GM19372 (cell line): ENCODE measurements at regions not wholly inside any gene's neighbourhood (a gene's known extent, or its start where the extent isn't known, plus 50 kb on each side); places are given as distances from the start of the nearest gene placed in this dataset.

Experiments used
- ATAC-seq: cut with Tn5 transposase; IDR thresholded peaks from one replicate; pipeline ENCODE4 v1.9.1; 2021; ENCODE audit warnings: mild to moderate bottlenecking, low read depth, moderate library complexity; ENCODE audit not compliant: unreplicated experiment

DNA sequence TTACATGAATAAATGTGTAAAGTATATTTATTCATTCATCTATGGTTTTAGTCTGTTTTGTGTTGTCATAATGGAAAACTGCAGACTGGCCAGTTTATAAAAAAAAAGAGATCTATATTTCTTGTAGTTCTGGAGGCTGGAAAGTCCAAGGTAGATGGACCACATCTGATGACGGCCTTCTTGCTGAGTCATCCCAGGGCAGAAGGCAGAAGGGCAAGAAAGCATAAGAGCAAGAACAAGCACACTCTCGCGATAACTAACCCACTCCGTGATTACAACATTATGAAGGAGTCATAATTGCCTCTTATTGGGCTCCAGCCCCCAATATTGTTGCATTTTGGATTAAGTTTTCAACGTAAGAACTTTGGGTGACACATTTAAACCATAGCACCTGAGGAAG lies 180.4 kb upstream of the DAB2 start:
- no peak for ATAC-seq

DNA sequence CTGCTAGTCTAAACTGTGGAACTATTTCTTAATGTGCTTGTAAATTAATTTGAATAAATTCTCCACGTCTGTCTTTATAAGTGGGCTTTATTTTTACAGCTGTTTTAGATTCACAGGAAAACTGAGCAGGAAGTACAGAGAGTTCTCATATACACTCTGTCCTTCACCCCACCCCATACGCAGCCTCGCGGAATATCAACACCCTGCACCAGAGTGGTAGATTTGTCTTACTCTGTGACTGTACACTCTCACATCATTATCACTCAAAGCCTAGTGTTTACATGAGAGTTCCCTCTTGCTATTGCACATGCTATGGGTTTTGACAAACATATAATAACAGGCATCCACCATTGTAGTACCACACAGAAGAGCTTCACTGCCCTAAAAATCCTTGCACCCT lies 179.7 kb upstream of the DAB2 start:
- ATAC-seq = no peak

DNA sequence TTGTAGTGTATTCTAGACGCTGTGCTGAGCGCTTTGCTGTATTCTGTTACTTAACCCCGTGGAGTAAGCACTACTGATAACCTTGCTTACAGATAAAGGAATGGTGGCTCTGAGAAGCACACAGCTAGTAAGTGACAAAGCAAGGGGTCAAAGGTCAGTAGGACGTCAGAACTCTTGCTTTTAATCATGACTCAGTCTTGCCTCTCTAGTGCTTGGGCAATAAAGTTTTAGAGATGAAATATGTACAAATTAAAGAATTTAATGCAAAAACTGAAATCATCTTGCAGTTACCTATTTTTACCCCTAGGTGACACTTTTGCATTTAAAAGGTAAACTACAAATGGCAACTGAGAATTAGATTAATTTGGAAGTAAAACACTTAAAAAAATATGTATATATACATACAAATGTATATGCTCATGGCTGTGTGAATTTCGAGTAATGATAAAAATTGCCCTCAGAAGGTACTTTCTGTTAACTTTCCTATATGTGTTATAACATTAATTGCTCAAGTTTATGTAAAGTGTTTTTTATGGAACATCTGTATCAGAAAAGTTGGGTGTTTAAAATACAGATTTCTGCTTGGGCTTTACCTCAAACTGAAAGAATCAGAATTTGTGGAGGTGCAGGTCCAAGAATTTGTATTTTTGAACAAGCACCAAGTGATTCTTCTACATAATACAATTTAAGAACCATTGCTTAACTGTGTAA lies 175.1 kb upstream of the DAB2 start:
- ATAC-seq = no peak

DNA sequence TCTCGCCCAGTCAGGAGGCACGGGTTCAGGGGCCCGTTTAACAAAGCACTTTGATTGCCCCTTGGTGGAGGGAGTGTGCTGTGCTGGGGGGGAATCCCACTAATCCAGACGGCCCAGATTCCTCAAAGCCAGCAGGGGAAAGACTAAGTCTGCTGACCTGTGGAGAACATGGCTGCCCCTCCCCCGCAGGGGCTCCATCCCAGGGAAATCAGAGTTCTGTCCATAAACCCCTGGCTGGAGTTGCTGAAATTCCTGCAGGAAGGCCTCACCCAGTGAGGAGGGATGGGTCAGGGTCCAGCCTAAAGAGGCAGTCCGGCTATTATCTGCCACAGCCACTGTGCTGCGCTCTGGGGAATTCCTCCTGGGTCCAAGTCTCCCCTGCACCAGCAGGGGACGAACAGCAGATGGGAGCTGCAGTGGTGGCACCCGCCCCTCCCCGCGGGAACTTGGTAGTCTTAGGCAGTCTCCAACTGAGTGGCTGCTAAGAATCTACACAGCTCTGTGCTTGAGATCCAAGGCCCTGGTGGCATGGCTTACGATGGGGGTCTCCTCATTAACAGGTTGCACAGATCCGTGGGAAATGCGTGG lies 174.0 kb upstream of the DAB2 start:
- ATAC-seq = no peak

DNA sequence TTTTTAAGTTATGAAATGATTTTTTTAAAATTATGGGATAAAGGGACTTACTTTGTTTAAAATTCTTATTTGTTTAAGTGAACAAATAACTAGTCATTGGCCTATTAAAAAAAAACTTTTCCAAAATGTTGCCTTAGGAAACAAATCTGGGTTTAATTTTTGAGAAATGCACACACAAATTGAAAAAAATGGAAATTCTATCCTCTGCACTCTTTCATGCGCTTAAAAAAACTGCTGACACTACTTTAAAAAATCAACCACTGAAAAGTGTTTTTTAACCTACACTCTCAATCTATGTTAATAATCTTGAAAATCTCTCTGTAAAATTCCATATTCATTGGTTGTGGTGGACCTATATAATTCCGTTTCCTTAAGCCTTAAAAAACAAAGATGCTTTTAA lies 163.4 kb upstream of the DAB2 start:
- no peak for ATAC-seq

DNA sequence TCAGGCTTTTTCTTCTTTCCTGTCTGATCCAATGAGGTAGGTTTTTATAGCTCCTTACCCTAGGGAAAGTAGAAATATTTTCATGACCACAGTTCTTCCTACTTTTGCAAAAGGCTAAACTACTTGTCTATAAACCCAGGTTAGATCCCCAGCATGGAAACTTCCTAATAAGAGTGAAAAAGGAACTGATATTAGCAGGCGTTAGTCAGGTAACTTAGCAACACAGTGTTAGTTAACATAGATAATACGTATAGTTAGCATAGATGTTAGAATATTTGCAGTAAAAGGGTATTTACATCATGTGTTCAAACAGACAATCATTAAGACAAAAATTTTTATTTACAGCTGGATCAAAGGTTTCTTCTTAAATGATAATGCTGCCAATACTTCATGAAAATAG lies 162.9 kb upstream of the DAB2 start:
- ATAC-seq = no peak

DNA sequence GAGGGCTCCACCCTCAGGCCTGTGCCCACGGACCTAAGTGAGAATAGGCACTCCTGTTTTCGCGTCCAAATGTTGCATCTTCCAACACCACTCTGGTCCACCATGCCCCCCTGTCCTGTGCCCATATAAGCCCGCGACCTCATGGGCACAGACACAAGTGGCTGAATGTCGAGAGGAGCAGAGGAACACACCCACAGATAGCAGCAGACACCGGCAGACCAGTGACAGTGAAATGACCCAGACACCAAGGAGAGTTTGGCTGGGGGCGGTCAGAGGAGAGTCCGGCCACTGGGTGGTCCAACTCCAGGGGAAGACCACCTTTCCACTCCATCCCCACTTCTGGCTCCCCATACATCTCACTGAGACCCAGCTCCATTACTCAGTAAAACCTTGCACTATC lies 161.4 kb upstream of the DAB2 start:
- no peak for ATAC-seq

DNA sequence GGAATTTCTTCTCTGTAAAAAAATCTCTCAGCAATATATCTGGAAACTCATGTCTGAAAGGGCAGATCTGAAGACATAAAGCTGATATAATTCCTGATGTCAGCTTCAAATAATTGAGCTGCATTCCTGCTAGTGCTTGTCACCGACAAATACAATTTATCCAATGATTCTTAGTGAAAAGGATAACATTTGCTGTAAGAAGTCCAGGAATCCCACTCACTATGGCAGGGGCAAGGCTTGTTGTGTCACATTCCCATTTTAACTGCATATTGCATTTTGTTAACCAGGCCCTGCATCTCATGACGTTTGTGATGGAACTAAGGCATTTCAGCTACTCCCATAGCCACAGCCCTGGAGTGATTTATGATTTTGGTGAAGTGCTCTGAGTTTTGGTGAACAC lies 160.1 kb upstream of the DAB2 start:
- ATAC-seq = no peak

DNA sequence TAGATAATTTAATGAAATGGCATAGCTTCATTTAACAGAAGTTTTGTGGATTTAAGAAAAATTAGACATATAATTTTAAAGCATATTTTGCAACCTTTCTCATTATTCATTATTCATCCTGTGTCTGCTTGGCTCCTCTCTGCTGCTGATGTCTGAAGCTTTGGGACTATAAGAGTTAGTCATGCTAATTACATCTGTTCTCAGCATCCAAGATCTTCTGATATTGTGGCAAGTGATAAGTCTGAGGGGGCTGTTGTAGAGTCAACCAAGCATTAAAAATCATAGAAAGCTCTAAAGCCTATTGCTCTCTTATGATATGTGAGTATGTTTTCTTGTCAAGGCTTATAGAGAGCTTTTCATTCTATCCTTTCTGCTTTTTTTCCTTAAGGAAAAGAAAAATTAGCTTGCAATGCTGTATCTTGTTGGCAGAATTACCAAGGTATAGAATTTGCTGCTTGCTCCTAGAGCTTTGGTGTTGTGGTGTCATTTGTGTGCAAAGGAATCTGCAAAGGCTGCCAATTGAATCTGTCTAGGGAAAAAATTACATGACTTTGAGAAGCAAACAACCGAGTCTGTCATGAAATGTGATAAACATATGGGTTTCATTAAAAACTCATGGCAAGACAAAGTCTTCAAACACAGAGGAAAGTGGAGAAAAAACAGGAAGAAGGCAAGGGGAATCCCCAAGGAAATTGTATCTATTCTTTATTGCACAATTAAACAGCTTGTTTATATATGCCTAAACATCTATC lies 156.1 kb upstream of the DAB2 start:
- ATAC-seq = no peak

DNA sequence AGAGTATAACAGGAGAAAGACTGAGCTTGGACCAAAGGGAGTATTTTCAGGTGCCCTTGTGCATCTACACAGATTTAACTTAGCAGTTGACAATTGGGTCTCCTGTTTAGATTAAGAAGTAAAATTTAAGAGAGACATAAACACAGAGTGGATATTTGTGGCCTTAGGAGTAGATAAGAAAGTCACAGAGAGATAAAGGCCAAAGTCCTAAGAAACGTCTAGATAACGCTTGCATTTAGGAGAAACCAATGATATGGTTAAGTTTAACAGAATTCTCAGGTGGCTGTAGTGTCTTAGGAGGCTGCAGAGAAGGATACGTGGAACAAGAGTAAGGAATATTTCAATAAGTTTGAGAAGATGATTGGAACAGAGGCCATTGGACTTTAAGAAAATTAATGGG lies 155.0 kb upstream of the DAB2 start:
- ATAC-seq = no peak

DNA sequence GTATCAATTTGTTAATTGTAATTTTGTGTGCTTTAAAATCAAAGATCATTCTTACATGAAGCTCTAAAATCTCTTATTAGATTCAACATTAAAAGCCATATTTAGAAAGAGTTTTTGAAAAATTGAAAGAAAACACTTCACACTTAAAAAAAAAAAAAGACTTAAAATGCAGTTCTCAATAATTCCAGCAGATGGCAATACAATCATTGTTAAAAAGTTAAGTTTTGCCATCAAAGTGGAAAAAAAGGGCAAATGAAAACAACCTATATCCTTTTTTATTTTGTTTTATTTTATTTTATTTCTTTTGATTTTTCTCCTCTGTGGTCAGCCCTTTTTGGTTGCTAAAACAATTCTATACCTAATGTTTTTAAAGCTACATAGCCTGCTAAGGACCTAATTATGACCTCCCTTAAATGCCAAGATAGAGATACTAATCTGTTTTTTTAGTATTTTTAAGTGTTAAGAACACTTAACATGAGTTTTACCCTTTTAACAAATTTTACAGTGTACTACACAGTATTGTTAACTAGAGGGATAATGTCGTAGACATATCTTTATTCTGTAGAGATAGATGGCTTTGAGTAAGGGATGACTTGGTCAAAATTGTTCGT lies 154.2 kb upstream of the DAB2 start:
- no peak for ATAC-seq

DNA sequence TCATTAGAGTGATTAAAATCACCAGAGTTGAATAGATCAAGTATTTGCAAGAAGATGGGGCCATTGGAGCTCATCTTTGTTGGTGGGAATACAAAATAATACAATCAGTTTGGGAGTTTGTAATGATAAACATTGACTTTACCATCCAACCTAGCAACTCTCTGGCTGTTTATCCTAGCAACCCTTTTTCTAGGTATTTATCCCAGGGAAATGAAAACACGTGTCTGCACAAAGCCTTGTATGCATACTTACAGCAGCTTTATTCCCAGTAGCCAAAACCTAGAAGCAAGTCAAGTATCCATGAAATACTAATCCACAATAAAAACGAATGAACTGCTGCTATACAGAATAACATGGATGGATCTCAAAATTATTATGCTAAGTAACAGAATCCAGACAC lies 152.7 kb upstream of the DAB2 start:
- ATAC-seq = no peak

DNA sequence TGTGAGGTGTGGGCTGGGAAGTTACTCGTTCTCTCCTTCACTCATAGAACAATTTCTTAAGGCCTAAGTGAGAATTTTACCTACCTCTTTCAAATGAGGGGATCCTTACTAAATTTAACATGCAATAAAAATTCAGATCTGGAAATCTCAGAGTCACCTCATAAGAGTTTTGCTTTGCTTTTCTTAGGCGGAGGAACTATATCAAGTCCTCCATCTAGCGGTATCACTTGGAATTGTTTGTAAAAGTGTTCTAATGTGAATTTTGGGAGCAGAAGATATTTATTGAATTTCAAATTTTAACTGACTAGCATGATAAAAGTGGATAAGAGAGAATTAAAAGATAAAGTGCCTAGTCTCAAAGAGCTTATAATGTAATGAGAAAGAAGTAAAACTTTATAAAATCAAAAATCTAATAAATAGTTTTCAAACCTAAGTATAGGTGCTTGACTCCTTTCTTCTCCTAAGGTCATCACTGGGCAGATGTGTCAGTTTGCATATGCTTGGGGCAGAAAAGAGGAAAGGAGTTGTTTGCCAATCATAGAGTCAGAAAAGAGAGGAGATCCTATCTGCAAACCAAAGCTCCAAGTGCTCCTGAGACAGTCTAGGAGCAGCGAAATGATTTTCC lies 145.7 kb upstream of the DAB2 start:
- no peak for ATAC-seq

DNA sequence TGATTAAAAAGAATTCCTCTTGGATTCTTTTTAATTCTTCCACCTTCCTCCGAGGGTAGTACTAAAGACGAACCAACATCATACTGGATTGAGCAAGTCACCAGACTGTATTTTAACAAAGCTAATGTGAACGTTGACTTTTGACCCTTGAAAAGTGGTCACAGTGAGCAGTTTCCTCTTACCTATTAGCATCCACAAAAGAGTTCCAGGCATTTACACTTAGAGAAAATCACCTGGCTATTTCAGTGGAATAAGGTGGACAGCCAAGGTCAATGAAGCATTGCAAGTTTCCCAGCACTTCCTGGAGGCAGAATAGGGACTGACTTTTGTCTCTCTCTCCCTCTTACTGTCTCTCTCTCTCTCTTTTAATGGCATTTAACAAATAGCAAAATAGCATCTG lies 145.1 kb upstream of the DAB2 start:
- no peak for ATAC-seq

DNA sequence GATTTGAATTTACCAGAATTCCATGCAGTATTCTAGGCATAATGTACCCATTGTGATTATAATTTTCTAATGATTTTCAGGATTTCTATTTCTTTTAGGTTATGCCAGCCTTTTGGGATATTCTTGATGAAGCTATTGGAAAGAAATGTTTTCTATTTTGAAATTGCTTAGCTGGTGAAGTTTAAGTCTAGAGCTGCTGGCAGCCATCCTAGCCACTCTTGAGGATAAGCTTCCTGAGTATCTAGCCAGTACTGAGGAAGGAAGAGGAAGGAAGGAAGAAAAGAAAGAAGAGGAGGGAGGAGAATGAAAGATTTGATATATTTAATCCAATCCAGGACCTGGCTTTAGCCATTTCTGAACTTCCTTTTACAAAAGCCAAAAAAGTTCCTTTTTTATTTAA lies 142.1 kb upstream of the DAB2 start:
- ATAC-seq = no peak

DNA sequence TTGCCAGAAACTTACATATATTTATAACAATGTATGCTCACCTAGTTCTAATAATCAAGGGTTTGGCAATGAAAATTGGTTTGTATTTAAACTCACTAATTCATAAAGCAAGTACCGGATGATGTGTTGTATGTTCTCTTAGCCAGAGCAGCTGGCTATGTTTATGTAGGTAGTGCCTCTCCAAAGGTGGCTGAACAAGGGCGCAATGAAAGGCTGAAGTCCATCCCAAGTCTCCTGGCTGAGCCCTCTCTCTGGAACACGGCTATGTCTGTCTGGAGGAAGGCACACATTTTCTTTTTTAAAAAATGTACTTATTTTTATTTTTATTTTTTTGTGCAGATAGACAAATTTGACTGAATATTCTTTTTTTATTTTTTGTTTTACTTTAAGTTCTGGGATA lies 141.2 kb upstream of the DAB2 start:
- ATAC-seq = no peak

DNA sequence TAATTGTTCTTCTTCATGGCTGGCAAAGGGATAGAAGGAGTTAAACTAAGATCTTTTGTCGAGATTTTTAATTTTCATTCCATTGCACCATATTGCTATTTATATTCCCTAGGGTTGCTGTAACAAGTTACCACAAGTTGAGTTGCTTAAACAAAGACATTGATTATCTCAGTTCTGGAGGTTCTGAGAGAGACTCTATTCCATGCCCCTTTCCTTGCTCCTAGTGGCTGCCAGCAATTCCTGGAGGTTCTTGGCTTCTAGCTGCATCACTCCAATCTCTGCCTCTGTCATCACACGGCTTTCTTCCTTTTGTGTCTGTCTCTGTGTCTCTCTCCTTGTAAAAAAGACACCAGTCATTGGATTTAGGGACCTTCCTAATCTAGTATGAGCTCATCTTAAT lies 136.6 kb upstream of the DAB2 start:
- ATAC-seq = no peak

DNA sequence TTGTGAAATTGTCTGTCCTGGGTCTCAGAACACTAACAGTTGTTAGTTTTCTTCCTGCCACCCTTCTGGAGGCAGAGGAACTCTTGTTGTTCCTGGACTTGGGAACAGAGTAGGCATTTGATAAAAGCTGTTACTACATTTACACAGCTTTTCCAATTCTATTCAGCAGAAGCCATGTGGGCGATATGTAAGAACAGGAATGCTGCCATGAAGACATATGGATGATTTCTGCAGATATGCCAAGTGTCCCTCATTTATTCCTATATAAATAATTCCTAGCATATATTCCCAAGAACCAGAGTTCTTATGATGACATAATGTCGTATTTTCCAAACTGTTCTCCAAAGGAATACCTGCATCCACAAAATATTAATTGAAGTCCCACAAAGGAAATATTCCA lies 135.9 kb upstream of the DAB2 start:
- ATAC-seq = no peak

DNA sequence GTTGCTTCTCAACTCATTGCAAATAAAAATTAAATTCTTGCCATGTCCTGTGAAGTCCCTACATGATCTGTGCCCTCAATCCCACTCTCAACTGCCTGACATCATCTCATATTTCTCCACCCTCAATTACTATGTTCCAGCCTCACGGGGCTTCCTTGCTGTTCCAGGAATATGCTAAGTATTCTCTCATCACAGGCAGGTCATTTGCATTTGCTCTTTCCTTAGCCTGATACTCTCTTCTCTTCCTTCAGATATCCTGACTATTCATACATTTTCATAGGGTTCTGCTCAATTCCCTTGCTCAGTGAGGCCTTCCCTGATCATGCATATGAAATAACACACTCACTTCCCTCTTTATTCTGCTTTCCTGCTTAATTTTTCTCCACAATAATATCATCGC lies 135.1 kb upstream of the DAB2 start:
- ATAC-seq = no peak

DNA sequence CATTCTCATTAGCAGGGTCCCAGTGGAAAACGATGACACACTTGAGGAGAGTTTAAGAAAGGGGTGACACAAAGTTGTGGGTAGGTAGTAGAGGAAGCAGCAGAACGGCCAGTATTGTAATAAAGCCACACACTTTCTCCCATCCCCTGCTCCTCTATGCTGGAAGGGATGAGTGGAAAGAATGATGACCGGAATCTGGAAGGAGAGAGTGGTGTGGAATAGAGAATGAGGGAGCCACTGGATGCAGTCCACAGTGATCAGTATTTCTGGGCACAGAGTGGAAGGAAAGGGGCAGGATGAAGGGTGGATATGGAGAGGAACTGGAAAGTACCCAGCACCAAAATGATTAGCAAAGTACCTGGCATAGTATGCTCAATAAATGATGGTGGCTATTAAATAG lies 133.8 kb upstream of the DAB2 start:
- ATAC-seq = no peak

DNA sequence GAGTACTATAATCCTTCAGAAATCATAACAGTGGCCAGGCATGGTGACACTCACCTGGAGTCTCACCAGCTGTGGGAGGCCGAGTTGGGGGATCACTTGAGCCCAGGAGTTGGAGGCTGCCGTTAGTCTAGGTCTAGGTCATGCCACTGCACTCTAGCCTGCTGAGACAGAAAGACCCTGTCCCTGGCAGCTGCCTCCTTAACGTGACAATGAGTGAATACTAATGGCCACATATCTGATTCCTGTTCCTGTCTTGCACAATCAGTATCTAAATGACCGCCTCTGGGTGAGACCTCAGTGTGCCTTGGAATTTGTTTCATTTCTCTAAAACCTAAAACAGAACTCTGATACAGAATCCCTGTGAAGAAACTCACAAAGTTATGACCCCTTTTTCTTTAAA lies 131.0 kb upstream of the DAB2 start:
- no peak for ATAC-seq
